ENCODE measurements at regions not wholly inside any gene's neighbourhood (a gene's known extent, or its start where the extent isn't known, plus 50 kb on each side); places are given as distances from the start of the nearest gene placed in this dataset.

- H3K9me3 Mint-ChIP-seq: peaks cover 0 to 3% (median 0%) of the 10 kb centered on the region in 7 donors
- H3K27ac Mint-ChIP-seq: no peak overlapping the region
- no peaks in the 10 kb centered on the region for H3K4me1 Mint-ChIP-seq
- no peaks in the 10 kb centered on the region for H3K27me3 Mint-ChIP-seq
- DNase-seq (no peak), ATAC-seq (ENCODE audit: low read depth in 2 of 2) (no peak)
- no peaks in the 10 kb centered on the region for H3K36me3 Mint-ChIP-seq
- H3K4me3 Mint-ChIP-seq: no peak overlapping the region
These were observed 345.4 kb downstream of the ADAM29 start for GRCh38 chr4:175263537-175263936.

GRCh38 chr4:175271010-175271630 is 353.0 kb downstream of the ADAM29 start:
- H3K36me3 Mint-ChIP-seq: no peaks in the 10 kb centered on the region
- ATAC-seq (ENCODE audit: low read depth in 2 of 2): no peak
- no peak for DNase-seq
- no peaks in the 10 kb centered on the region for H3K4me1 Mint-ChIP-seq
- no peaks in the 10 kb centered on the region for H3K27me3 Mint-ChIP-seq
- no peak overlapping the region for H3K4me3 Mint-ChIP-seq
- H3K27ac Mint-ChIP-seq: peak overlapping the region in 1 of 6 donors; percentile 63
- no peaks in the 10 kb centered on the region for H3K9me3 Mint-ChIP-seq

- Mint-ChIP-seq H3K4me3 (no peak overlapping the region), H3K27ac (no peak overlapping the region), H3K36me3 (no peaks in the 10 kb centered on the region), H3K9me3 (no peaks in the 10 kb centered on the region), H3K4me1 (no peaks in the 10 kb centered on the region), H3K27me3 (no peaks in the 10 kb centered on the region)
- DNase-seq (no peak), ATAC-seq (ENCODE audit: low read depth in 2 of 2) (no peak)
These were observed 356.0 kb downstream of the ADAM29 start for GRCh38 chr4:175273995-175274753.

- H3K27me3 Mint-ChIP-seq: no peaks in the 10 kb centered on the region
- H3K4me3 Mint-ChIP-seq: no peak overlapping the region
- H3K27ac Mint-ChIP-seq: no peak overlapping the region
- peaks cover 0 to 4% (median 0%) of the 10 kb centered on the region in 7 donors for H3K9me3 Mint-ChIP-seq
- no peaks in the 10 kb centered on the region for H3K36me3 Mint-ChIP-seq
- no peaks in the 10 kb centered on the region for H3K4me1 Mint-ChIP-seq
- DNase-seq (no peak), ATAC-seq (ENCODE audit: low read depth in 2 of 2) (no peak)
These were observed 359.7 kb downstream of the ADAM29 start for GRCh38 chr4:175277816-175278215.

GRCh38 chr4:175280153-175280552 is 362.0 kb downstream of the ADAM29 start:
- ATAC-seq (ENCODE audit: low read depth in 2 of 2) (no peak), DNase-seq (no peak)

GRCh38 chr4:175281894-175282293 is 363.7 kb downstream of the ADAM29 start:
- Mint-ChIP-seq H3K4me3 (no peak overlapping the region), H3K36me3 (no peaks in the 10 kb centered on the region), H3K9me3 (peaks cover 0 to 16% (median 0%) of the 10 kb centered on the region in 7 donors), H3K4me1 (no peaks in the 10 kb centered on the region), H3K27ac (no peak overlapping the region), H3K27me3 (no peaks in the 10 kb centered on the region)
- no peak for ATAC-seq (ENCODE audit: low read depth in 2 of 2)
- DNase-seq: no peak

More at GRCh38 chr4:175280153-175280552, 362.0 kb downstream of the ADAM29 start:
- Mint-ChIP-seq H3K27ac (no peak overlapping the region), H3K9me3 (peaks cover 0 to 4% (median 0%) of the 10 kb centered on the region in 7 donors), H3K4me1 (no peaks in the 10 kb centered on the region), H3K27me3 (no peaks in the 10 kb centered on the region), H3K4me3 (no peak overlapping the region), H3K36me3 (no peaks in the 10 kb centered on the region)

GRCh38 chr4:175282407-175282806 is 364.2 kb downstream of the ADAM29 start:
- Mint-ChIP-seq H3K27me3 (no peaks in the 10 kb centered on the region), H3K36me3 (no peaks in the 10 kb centered on the region), H3K4me3 (no peak overlapping the region), H3K4me1 (no peaks in the 10 kb centered on the region), H3K9me3 (peaks cover 0 to 21% (median 0%) of the 10 kb centered on the region in 7 donors), H3K27ac (no peak overlapping the region)
- DNase-seq (no peak), ATAC-seq (ENCODE audit: low read depth in 2 of 2) (no peak)

GRCh38 chr4:175290401-175290800 is 372.2 kb downstream of the ADAM29 start:
- Mint-ChIP-seq H3K27ac (no peak overlapping the region), H3K27me3 (no peaks in the 10 kb centered on the region), H3K36me3 (no peaks in the 10 kb centered on the region), H3K4me3 (no peak overlapping the region), H3K4me1 (no peaks in the 10 kb centered on the region), H3K9me3 (peaks cover 0 to 23% (median 5%) of the 10 kb centered on the region in 7 donors)
- no peak for ATAC-seq (ENCODE audit: low read depth in 2 of 2)
- no peak for DNase-seq

- peaks cover 0 to 2% (median 0%) of the 10 kb centered on the region in 3 donors for H3K4me1 Mint-ChIP-seq
- no peaks in the 10 kb centered on the region for H3K36me3 Mint-ChIP-seq
- H3K27me3 Mint-ChIP-seq: no peaks in the 10 kb centered on the region
- H3K4me3 Mint-ChIP-seq: no peak overlapping the region
- ATAC-seq (ENCODE audit: low read depth in 2 of 2): no peak
- no peak overlapping the region for H3K27ac Mint-ChIP-seq
- DNase-seq: no peak
- peaks cover 0 to 3% (median 0%) of the 10 kb centered on the region in 7 donors for H3K9me3 Mint-ChIP-seq
These were observed 379.9 kb downstream of the ADAM29 start for GRCh38 chr4:175297965-175298565.

- Mint-ChIP-seq H3K36me3 (no peaks in the 10 kb centered on the region), H3K27ac (no peak overlapping the region), H3K4me1 (no peaks in the 10 kb centered on the region), H3K27me3 (no peaks in the 10 kb centered on the region), H3K4me3 (no peak overlapping the region), H3K9me3 (peaks cover 0 to 3% (median 0%) of the 10 kb centered on the region in 7 donors)
- DNase-seq (no peak), ATAC-seq (ENCODE audit: low read depth in 2 of 2) (no peak)
These were observed 388.3 kb downstream of the ADAM29 start for GRCh38 chr4:175306436-175306835.

- Mint-ChIP-seq H3K27me3 (no peaks in the 10 kb centered on the region), H3K27ac (no peak overlapping the region), H3K9me3 (peaks cover 0 to 3% (median 0%) of the 10 kb centered on the region in 7 donors), H3K36me3 (no peaks in the 10 kb centered on the region), H3K4me1 (no peaks in the 10 kb centered on the region), H3K4me3 (no peak overlapping the region)
- ATAC-seq (ENCODE audit: low read depth in 2 of 2): no peak
- DNase-seq: no peak
These were observed 389.2 kb downstream of the ADAM29 start for GRCh38 chr4:175307326-175307725.

- Mint-ChIP-seq H3K9me3 (peaks cover 0 to 3% (median 0%) of the 10 kb centered on the region in 7 donors), H3K4me3 (no peak overlapping the region), H3K36me3 (no peaks in the 10 kb centered on the region), H3K4me1 (no peaks in the 10 kb centered on the region), H3K27me3 (no peaks in the 10 kb centered on the region), H3K27ac (no peak overlapping the region)
- DNase-seq (no peak), ATAC-seq (ENCODE audit: low read depth in 2 of 2) (no peak)
These were observed 390.1 kb downstream of the ADAM29 start for GRCh38 chr4:175308236-175308635.

- H3K27me3 Mint-ChIP-seq: no peaks in the 10 kb centered on the region
- H3K4me3 Mint-ChIP-seq: no peak overlapping the region
- H3K36me3 Mint-ChIP-seq: no peaks in the 10 kb centered on the region
- H3K27ac Mint-ChIP-seq: no peak overlapping the region
- DNase-seq: no peak
- H3K4me1 Mint-ChIP-seq: no peaks in the 10 kb centered on the region
- ATAC-seq (ENCODE audit: low read depth in 2 of 2): no peak
- peaks cover 0 to 3% (median 0%) of the 10 kb centered on the region in 7 donors for H3K9me3 Mint-ChIP-seq
These were observed 390.9 kb downstream of the ADAM29 start for GRCh38 chr4:175309041-175309440.

- Mint-ChIP-seq H3K27ac (no peak overlapping the region), H3K27me3 (no peaks in the 10 kb centered on the region), H3K4me1 (no peaks in the 10 kb centered on the region), H3K4me3 (peak overlapping the region in 1 of 8 donors; percentile 10), H3K9me3 (peaks cover 0 to 7% (median 0%) of the 10 kb centered on the region in 7 donors), H3K36me3 (no peaks in the 10 kb centered on the region)
- no peak for ATAC-seq (ENCODE audit: low read depth in 2 of 2)
- no peak for DNase-seq
These were observed 407.1 kb downstream of the ADAM29 start for GRCh38 chr4:175325230-175325629.

Data from naive B cell (primary cell).